ENCODE measurements at regions not wholly inside any gene's neighbourhood (a gene's known extent, or its start where the extent isn't known, plus 50 kb on each side); places are given as distances from the start of the nearest gene placed in this dataset.

DNA sequence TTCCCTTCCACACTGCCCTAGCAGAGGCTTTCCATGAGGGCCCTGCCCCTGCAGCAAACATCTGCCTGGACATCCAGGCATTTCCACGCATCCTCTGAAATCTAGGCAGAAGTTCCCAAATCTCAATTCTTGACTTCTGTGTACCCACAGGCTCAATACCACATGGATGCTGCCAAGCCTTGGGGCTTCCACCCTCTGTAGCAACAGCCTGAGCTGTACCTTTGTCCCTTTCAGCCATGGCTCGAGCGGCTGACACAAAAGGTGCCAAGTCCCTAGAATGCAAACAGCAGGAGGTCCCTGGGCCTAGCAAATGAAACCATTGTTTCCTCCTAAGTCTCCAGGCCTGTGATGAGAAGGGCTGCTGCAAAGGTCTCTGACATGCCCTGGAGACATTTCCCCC lies 744.5 kb upstream of the LINC00305 start:
- no peak overlapping the region for H3K4me3 Mint-ChIP-seq
- H3K4me1 Mint-ChIP-seq = no peaks in the 10 kb centered on the region
- no peaks in the 10 kb centered on the region for H3K27me3 Mint-ChIP-seq
- no peaks in the 10 kb centered on the region for H3K9me3 Mint-ChIP-seq
- H3K27ac Mint-ChIP-seq = no peak overlapping the region
- no peak for DNase-seq
- H3K36me3 Mint-ChIP-seq (ENCODE audit: low read depth) = no peaks in the 10 kb centered on the region
- intact Hi-C loops (cut with micrococcal nuclease) = no loop called here

DNA sequence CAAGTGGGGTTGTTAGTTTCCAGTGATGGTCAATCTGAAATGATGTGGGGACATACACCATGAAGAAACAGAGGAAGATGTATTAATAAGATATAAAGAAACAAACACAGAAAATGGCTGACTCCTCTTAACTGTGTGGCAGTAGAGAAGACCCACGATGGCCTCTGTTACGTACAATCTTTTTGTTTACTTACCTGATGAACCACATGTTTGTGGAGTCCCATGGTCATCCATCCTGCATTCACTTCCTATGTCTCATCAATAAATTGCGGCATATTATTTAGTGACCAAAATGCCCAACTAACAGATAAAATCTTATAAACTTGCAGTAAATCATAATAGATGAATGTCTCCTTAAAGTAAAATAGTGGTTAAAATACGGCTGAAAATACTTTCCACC lies 740.1 kb upstream of the LINC00305 start:
- intact Hi-C loops (cut with micrococcal nuclease) = no loop called here
- no peak overlapping the region for H3K27ac Mint-ChIP-seq
- H3K27me3 Mint-ChIP-seq = no peaks in the 10 kb centered on the region
- H3K9me3 Mint-ChIP-seq = no peaks in the 10 kb centered on the region
- no peak for DNase-seq
- H3K4me1 Mint-ChIP-seq = no peaks in the 10 kb centered on the region
- H3K36me3 Mint-ChIP-seq (ENCODE audit: low read depth) = no peaks in the 10 kb centered on the region
- H3K4me3 Mint-ChIP-seq = no peak overlapping the region

DNA sequence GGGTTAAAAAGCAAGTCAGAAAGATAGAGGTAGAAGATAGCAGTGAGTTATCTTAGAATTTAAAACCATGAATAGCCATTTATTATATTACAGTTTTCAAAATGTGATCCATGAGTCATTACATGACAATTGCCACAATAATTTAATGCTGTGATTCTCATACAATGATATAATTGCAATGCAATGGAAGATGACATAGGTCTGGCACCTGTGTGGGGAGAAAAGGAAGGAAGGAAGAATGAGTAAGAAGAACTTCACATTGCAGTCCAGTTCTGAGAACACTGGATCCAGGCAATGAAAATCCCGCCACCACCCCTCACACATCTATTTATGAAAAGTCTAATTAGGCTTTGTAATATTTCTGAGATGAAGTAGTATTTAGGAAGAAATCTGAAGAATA lies 738.1 kb upstream of the LINC00305 start:
- no peak overlapping the region for H3K4me3 Mint-ChIP-seq
- H3K27me3 Mint-ChIP-seq = no peaks in the 10 kb centered on the region
- DNase-seq = no peak
- no peaks in the 10 kb centered on the region for H3K36me3 Mint-ChIP-seq (ENCODE audit: low read depth)
- intact Hi-C loops (cut with micrococcal nuclease) = no loop called here
- no peaks in the 10 kb centered on the region for H3K9me3 Mint-ChIP-seq
- no peak overlapping the region for H3K27ac Mint-ChIP-seq
- no peaks in the 10 kb centered on the region for H3K4me1 Mint-ChIP-seq

DNA sequence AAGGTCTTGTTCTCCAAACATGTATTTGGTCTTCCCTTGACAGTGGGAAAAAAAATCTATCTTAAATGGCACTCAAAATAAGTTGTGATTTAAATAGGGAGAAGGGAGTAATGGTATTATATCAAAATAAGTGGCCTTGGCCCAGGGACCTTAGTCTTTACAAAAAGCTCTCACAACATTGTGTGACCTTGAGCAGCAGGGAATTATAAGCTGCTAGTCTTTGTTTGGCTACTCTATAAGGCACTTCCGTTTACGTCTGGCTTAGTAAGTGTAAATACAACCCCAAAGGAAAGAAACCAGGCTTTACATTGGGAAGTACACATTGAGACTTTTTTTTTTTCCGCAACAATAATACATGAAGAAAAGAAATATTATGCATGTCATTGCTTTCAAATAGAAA lies 734.0 kb upstream of the LINC00305 start:
- intact Hi-C loops (cut with micrococcal nuclease) = no loop called here
- Mint-ChIP-seq H3K4me1 (no peaks in the 10 kb centered on the region), H3K27ac (no peak overlapping the region), H3K36me3 (ENCODE audit: low read depth) (no peaks in the 10 kb centered on the region), H3K9me3 (no peaks in the 10 kb centered on the region), H3K27me3 (no peaks in the 10 kb centered on the region), H3K4me3 (no peak overlapping the region)
- DNase-seq = no peak

DNA sequence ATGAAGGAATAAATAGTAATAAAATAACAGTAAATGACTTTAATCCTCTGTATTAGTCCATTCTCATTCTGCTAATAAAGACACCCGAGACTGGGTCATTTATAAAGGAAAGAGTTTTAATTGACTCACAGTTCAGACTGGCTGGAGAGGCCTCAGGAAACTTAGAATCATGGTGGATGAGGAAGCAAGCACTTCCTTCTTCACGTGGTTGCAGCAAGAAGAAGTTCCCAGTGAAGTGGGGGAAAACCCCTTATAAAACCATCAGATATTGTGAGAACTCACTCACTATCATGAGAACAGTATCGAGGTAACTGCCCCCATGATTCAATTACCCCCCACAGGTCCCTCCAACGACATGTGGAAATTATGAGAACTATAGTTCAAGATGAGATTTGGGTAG lies 727.9 kb upstream of the LINC00305 start:
- intact Hi-C loops (cut with micrococcal nuclease) = no loop called here
- H3K9me3 Mint-ChIP-seq = no peaks in the 10 kb centered on the region
- H3K4me1 Mint-ChIP-seq = no peaks in the 10 kb centered on the region
- DNase-seq = no peak
- no peak overlapping the region for H3K4me3 Mint-ChIP-seq
- no peaks in the 10 kb centered on the region for H3K36me3 Mint-ChIP-seq (ENCODE audit: low read depth)
- H3K27me3 Mint-ChIP-seq = no peaks in the 10 kb centered on the region
- no peak overlapping the region for H3K27ac Mint-ChIP-seq

DNA sequence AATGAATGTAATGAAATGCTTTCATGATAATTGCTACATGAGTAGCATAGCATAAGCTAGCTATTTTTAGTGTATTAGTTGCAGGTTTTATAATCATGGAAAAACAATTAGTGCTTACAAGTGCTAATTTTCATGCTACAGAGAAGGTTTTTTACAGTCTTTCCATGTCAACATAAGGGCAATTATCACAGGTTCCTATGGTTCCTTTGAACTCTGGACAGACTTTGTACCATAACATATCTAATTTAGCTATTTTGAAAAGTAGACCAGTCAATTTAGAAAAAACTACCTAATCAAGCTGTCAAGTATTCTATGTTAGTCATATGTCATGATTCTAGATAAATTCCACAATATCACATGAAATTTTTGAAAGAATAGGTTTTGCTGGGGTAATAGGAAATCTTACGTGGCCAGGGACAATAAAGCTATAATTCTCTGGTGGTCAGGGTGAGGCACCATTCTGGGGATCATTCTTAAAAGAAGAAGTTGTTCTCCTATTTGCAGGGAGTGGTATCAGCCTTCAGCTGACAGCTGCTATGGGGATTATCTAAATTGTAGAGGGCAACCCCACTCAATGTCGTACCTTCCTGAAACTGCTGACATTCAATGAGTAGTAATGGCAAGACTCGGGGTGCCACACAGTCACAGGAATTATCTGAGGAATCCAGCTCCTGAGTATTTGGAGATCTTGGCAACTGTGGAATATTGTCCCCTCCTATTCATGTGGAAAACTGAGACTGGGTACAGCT lies 724.0 kb upstream of the LINC00305 start:
- intact Hi-C loops (cut with micrococcal nuclease) = no loop called here
- Mint-ChIP-seq H3K4me3 (no peak overlapping the region), H3K9me3 (peaks cover 3% of the 10 kb centered on the region), H3K4me1 (no peaks in the 10 kb centered on the region), H3K27ac (no peak overlapping the region), H3K36me3 (ENCODE audit: low read depth) (no peaks in the 10 kb centered on the region), H3K27me3 (no peaks in the 10 kb centered on the region)
- DNase-seq = no peak

DNA sequence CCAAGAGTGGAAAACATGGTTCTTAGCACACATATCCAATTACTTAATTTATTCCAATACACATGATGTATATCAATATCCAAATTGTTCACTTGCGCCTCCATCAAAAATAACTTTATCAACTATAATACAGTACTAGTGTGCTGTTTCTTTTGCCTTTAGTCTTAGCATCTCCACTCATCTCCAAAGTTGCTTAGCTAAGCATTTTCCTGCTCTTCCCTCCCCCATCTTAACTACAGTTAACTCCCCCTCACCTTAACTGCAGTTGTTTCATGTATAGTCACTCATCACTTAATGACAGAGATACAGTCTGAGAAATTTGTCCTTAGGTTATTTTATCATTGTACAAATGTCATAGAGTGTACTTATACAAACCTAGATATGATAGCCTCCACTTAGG lies 705.2 kb upstream of the LINC00305 start:
- Mint-ChIP-seq H3K27ac (no peak overlapping the region), H3K36me3 (ENCODE audit: low read depth) (no peaks in the 10 kb centered on the region), H3K9me3 (no peaks in the 10 kb centered on the region), H3K27me3 (no peaks in the 10 kb centered on the region), H3K4me3 (no peak overlapping the region), H3K4me1 (no peaks in the 10 kb centered on the region)
- no peak for DNase-seq
- intact Hi-C loops (cut with micrococcal nuclease) = no loop called here

DNA sequence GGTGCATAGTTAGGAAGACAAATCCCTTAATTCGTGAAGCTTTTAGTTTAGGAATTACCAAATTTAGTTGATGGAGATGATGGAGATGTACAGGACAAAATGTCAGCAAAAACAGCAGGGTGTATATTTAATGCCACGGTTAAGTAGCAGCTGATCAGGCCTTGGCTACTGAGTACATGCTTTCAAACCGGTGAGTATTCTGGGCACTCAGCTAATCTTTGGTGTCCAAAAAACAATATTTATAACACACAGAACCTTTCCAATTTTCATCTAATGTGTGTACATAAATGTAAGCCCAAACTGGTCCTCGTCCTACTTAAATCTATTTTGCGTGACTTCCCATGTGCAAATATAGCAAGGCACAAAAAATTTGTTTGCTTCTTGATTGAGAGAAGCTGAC lies 703.4 kb upstream of the LINC00305 start:
- H3K27ac Mint-ChIP-seq = no peak overlapping the region
- intact Hi-C loops (cut with micrococcal nuclease) = no loop called here
- no peak for DNase-seq
- no peaks in the 10 kb centered on the region for H3K36me3 Mint-ChIP-seq (ENCODE audit: low read depth)
- no peak overlapping the region for H3K4me3 Mint-ChIP-seq
- H3K4me1 Mint-ChIP-seq = no peaks in the 10 kb centered on the region
- H3K27me3 Mint-ChIP-seq = no peaks in the 10 kb centered on the region
- no peaks in the 10 kb centered on the region for H3K9me3 Mint-ChIP-seq

DNA sequence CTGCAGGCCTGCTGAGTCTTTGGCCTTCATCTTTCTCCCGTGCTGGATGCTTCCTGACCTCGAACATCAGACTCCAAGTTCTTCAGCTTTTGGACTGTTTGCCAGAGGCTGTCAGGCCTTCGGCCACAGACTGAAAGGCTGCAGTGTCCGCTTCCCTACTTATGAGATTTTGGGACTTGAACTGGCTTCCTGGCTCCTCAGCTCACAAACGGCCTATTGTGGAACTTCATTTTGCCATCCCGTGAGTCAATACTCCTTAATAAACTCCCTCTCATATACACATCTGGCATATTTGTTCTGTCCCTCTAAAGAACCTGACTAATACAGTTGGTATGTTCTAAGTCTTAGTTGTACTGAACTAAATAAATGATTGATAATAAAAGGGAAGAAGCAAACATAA lies 702.8 kb upstream of the LINC00305 start:
- Mint-ChIP-seq H3K27me3 (no peaks in the 10 kb centered on the region), H3K27ac (no peak overlapping the region), H3K36me3 (ENCODE audit: low read depth) (no peaks in the 10 kb centered on the region), H3K4me3 (no peak overlapping the region), H3K4me1 (no peaks in the 10 kb centered on the region), H3K9me3 (no peaks in the 10 kb centered on the region)
- DNase-seq = no peak
- intact Hi-C loops (cut with micrococcal nuclease) = no loop called here

DNA sequence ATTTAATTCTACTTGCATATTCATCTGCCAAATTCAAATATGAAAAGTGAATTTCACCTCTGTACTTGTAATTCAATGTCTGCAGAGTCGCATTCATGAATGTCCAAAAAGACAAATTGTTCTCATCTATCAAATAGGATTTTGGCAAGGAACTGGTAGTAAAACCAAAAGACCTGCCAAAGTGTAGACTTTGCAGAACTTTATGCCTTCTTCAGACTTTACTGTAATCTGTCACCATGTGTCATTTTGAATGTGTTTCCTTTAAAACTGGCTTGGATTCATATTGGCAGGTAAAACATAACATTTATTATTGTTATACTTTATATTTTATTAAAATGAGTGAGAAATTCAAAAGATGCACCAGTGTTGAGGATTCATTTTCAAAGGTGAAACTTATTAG lies 701.9 kb upstream of the LINC00305 start:
- Mint-ChIP-seq H3K27me3 (no peaks in the 10 kb centered on the region), H3K27ac (no peak overlapping the region), H3K9me3 (no peaks in the 10 kb centered on the region), H3K4me1 (no peaks in the 10 kb centered on the region), H3K4me3 (no peak overlapping the region), H3K36me3 (ENCODE audit: low read depth) (no peaks in the 10 kb centered on the region)
- intact Hi-C loops (cut with micrococcal nuclease) = no loop called here
- DNase-seq = no peak

DNA sequence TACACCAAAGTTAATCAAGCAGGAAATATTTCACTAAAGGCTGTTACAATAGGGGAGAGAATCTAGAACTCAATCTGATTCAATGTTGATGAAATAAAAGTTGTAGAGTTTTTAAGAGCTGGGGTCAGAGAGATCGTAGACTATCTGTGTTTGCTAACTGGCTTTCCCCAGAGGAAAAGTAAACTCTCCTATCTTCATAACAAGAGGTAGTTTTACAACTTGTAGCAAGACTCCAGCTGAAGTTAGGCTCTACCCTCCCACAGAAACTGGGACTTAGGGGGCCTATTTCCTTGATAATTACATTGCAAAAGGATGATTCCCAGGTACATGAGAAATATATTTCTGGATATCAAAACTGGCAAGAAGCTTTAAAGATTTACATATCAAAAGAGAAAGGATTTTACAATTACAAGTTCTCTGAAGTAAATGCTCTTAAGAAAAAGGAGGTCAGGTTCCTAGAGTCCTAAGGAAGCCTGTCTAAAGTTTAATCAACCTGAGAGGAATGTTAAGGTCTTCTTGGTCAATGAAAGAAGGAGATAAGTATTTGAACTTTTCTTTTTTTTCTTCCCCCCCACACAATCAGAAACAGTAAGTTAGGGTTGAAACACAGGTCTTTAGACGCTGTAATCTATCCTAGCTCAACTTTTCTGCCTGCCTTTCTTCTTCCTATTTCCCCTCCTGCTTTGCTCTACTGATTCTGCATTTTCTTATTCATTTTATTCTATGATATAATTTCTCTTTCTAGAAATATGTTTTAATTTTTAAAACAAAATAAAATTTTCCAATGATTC lies 692.2 kb upstream of the LINC00305 start:
- no peaks in the 10 kb centered on the region for H3K36me3 Mint-ChIP-seq (ENCODE audit: low read depth)
- intact Hi-C loops (cut with micrococcal nuclease) = no loop called here
- no peak overlapping the region for H3K4me3 Mint-ChIP-seq
- no peaks in the 10 kb centered on the region for H3K27me3 Mint-ChIP-seq
- no peak for DNase-seq
- no peaks in the 10 kb centered on the region for H3K4me1 Mint-ChIP-seq
- no peak overlapping the region for H3K27ac Mint-ChIP-seq
- H3K9me3 Mint-ChIP-seq = no peaks in the 10 kb centered on the region

DNA sequence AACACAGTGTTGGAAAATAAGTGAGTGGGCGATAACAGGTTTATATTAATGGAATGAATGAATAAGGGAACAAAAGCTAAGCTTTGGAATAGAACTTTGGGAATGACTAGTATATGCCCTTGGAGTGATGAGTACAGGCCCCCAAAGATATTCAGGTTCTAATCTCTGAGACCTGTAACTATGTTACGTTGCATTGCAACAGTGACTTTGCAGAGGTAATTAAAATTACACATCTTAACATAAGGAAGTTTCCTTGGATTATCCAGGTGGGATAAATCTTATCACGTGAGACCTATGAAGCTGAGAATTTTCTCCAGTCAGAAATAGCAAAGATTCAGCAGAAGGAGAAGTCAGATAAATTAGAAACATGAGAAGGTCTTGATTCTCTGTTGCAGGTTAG lies 661.5 kb upstream of the LINC00305 start:
- Mint-ChIP-seq H3K4me1 (no peaks in the 10 kb centered on the region), H3K27me3 (no peaks in the 10 kb centered on the region), H3K4me3 (no peak overlapping the region), H3K9me3 (no peaks in the 10 kb centered on the region), H3K36me3 (ENCODE audit: low read depth) (no peaks in the 10 kb centered on the region), H3K27ac (no peak overlapping the region)
- intact Hi-C loops (cut with micrococcal nuclease) = no loop called here
- no peak for DNase-seq

DNA sequence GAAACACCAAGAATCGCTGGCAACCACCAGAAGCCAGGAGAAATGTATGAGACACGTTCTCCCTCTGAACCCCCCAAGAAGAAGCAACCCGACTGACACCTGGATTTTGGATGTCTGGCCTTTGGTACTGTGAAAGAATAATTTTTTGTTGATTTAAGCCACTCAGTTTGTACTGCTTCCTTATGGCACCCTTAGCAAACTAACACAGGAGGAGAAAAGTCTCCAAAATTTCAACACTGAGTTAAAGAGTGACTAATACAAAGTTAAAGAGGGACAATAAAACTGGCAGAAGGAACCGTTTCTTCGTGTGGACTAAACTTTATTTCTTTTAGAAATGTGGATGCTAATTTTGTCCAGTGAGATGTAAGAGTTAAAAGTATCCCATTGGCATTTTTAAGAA lies 660.9 kb upstream of the LINC00305 start:
- Mint-ChIP-seq H3K27ac (no peak overlapping the region), H3K9me3 (no peaks in the 10 kb centered on the region), H3K27me3 (no peaks in the 10 kb centered on the region), H3K4me3 (no peak overlapping the region), H3K4me1 (no peaks in the 10 kb centered on the region), H3K36me3 (ENCODE audit: low read depth) (no peaks in the 10 kb centered on the region)
- intact Hi-C loops (cut with micrococcal nuclease) = no loop called here
- DNase-seq = no peak

DNA sequence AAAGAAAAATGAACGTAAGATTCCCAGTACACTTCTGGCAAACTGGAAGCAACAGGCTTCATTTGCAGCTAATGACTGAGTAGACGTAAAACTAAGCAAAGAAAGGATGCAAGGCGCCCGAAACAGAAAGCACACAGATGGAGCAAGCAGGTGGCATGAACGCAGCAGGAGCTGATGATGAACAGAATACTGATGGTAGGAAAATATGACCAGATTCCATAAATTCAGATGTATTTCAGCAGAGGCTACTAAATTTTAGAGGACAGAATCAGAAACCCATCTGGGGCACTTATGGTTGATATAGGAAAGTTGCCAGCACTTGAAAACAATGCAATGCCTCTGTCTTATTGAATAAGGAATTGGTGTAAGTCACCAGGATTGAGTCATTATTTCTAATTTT lies 658.7 kb upstream of the LINC00305 start:
- Mint-ChIP-seq H3K36me3 (ENCODE audit: low read depth) (no peaks in the 10 kb centered on the region), H3K27me3 (no peaks in the 10 kb centered on the region), H3K9me3 (no peaks in the 10 kb centered on the region), H3K4me3 (no peak overlapping the region), H3K4me1 (no peaks in the 10 kb centered on the region), H3K27ac (no peak overlapping the region)
- DNase-seq = no peak
- intact Hi-C loops (cut with micrococcal nuclease) = no loop called here

DNA sequence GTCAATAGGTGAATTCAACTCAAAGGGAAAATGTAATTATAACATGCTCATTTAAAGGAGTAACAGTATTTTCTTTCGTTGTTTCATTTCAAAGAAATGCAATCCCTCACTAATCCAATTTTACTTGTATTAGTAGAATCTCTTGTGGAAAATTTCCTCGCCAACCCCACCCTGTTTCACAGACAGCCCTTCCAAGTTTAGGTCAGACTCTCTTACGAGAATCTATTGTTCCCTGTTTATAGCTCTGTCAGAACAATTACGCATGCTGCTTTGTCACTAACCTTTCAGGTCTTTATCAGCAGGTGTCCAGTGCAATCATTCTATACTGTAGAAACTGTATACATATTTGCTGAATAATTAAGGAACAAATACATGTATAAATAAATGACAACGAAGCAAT lies 657.8 kb upstream of the LINC00305 start:
- H3K9me3 Mint-ChIP-seq = no peaks in the 10 kb centered on the region
- no peaks in the 10 kb centered on the region for H3K4me1 Mint-ChIP-seq
- no peak overlapping the region for H3K4me3 Mint-ChIP-seq
- intact Hi-C loops (cut with micrococcal nuclease) = no loop called here
- H3K27me3 Mint-ChIP-seq = no peaks in the 10 kb centered on the region
- H3K27ac Mint-ChIP-seq = no peak overlapping the region
- no peaks in the 10 kb centered on the region for H3K36me3 Mint-ChIP-seq (ENCODE audit: low read depth)
- DNase-seq = no peak
